K562 (cell line): ENCODE measurements at regions not wholly inside any gene's neighbourhood (a gene's known extent, or its start where the extent isn't known, plus 50 kb on each side); places are given as distances from the start of the nearest gene placed in this dataset.

ENCODE experiments used
- KDM2B ChIP-seq: fragments of 250-450 bp; sonication (Bioruptor Pico); IDR thresholded peaks from 2 replicates; pipeline ENCODE4 v1.8.0; 2021; ENCODE audit warnings: mild to moderate bottlenecking, moderate library complexity
- L3MBTL2 ChIP-seq: fragments of 450-650 bp; IDR thresholded peaks from 2 replicates; pipeline ENCODE4 v1.6.1; 2016; ENCODE audit warnings: mild to moderate bottlenecking, moderate library complexity
- RFX5 ChIP-seq: IDR thresholded peaks from 2 replicates; pipeline ENCODE4 v1.6.1; 2011; ENCODE audit warnings: low read depth, mild to moderate bottlenecking, improper control_type of control experiment, low read length
- SIN3A ChIP-seq, 2 experiments: fragments of 150-350 bp in 1 of 2; IDR thresholded peaks; 2 replicates each; pipeline ENCODE4 v1.6.1; 2011 to 2016; ENCODE audit warnings: borderline replicate concordance in 2 of 2, low read depth in 2 of 2, low read length in 2 of 2, mild to moderate bottlenecking in 2 of 2, moderate library complexity in 2 of 2; ENCODE audit not compliant: control insufficient read depth in 1 of 2
- ZNF274 ChIP-seq: IDR thresholded peaks from 2 replicates; pipeline ENCODE4 v1.6.1; 2011; ENCODE audit warnings: low read depth, mild to moderate bottlenecking, low read length, moderate library complexity, borderline replicate concordance

GRCh38 chr2:176819306-176819705 is 393.3 kb upstream of the HNRNPA3 start:
- TF ChIP-seq SIN3A (IDR thresholded peaks at IDR 0.05; ENCODE audit: borderline replicate concordance in 2 of 2, control insufficient read depth in 1 of 2, low read depth in 2 of 2, low read length in 2 of 2): no peak
- no peak for TF ChIP-seq KDM2B
- no peak for TF ChIP-seq ZNF274
- no peak for TF ChIP-seq L3MBTL2
- TF ChIP-seq RFX5: no peak
